Breast epithelium (tissue), 3 donors: ENCODE measurements at regions not wholly inside any gene's neighbourhood (a gene's known extent, or its start where the extent isn't known, plus 50 kb on each side); places are given as distances from the start of the nearest gene placed in this dataset.

Experiments
- CTCF ChIP-seq, 3 donors: fragments of 450-650 bp; IDR thresholded peaks; one replicate each; pipeline ENCODE4 v1.5.1; 2016 to 2017; ENCODE audit warnings: antibody characterized with exemption in 3 of 3, mild to moderate bottlenecking in 3 of 3, moderate library complexity in 3 of 3
- POLR2A ChIP-seq: fragments of 450-650 bp; IDR thresholded peaks from one replicate; pipeline ENCODE4 v1.6.1; 2016; ENCODE audit warnings: antibody characterized with exemption, mild to moderate bottlenecking, moderate library complexity

DNA sequence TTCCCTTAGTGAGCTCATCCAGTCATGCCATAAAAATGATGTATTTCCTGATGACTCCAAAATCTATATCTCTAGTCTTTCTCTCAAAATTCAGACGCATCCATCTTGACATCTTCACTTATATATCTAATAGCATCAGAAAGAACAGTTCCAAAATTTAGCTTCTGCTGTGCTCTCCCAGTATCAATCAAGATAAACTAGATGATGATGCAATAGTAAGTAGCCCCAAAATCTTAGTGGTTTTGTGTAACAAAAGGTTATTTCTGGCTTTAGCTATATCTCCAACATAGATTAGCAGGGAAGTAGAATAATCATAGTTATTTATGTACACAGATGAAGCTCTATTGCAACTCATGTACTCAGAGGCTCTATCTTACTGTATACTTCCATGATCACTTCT lies 382.5 kb upstream of the ADGRL3 start:
- TF ChIP-seq CTCF (IDR thresholded peaks at IDR 0.05) (no peak), POLR2A (no peak)
